Dermis blood vessel endothelial cell (primary cell): ENCODE measurements at regions not wholly inside any gene's neighbourhood (a gene's known extent, or its start where the extent isn't known, plus 50 kb on each side); places are given as distances from the start of the nearest gene placed in this dataset.

Source experiments
- DNase-seq: peaks from one replicate; pipeline ENCODE4 v3.0.0; 2010

- DNase-seq, result no peak
These were observed 67.6 kb downstream of the COX18 start for GRCh38 chr4:73001885-73002284.

DNA sequence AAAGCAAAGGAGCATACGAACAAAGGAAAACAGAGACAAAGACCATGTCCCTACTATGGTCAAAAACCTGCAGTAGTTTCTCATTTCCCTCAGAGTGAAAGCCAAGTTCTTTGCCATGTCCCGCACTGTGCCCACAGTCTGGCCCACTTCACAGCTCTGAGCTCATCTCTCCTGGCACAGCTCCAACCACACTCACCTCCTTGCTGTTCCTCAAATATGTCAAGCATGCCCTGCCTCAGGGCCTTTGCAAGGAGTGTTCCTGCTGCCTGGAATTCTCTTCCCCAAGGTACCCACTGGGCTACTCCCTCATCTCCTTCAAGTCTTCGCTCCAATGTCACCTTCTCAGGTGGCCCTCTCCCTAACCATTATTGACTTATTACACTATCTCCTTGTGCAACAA is 72.1 kb downstream of the COX18 start:
- DNase-seq, result no peak

DNA sequence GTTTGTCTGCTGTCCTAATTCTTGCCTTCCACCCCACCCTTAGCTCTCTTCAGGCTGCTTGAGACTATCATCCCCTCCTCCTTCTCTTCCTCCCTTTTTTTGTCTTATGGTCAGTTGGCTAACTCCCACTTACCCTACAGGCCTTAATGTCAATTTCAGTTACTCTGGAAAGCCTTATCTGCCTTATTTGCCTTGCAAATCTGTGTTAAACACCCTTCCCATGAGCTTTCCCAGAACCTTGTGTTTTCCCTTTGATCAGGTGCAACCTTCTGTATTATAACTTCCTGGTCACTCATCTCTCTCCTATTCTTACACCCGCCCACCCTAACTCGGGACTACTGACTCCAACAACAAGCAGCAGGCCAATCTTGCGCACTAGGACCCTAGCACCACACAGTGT is 74.8 kb downstream of the COX18 start:
- DNase-seq, result no peak

GRCh38 chr4:72993876-72994275 is 75.6 kb downstream of the COX18 start:
- DNase-seq, result no peak

DNA sequence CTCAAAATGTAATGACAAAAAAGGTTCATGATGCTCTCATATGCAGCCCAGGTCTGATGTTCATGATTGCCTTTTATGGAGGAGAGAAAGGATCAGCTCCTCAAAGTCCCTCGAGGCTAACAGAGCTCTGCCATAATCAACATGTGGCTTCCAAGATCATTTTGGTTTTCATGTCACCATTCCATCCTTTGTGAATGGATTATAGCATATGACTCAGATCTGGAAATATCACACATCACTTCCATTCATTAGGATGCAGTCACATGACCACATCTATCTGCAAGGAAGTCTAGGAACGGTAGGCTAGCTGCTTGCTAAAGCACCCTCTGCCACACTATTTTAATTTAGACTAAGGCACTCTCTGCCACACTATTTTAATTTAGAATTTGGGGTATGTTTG is 77.6 kb downstream of the COX18 start:
- DNase-seq, result no peak

DNA sequence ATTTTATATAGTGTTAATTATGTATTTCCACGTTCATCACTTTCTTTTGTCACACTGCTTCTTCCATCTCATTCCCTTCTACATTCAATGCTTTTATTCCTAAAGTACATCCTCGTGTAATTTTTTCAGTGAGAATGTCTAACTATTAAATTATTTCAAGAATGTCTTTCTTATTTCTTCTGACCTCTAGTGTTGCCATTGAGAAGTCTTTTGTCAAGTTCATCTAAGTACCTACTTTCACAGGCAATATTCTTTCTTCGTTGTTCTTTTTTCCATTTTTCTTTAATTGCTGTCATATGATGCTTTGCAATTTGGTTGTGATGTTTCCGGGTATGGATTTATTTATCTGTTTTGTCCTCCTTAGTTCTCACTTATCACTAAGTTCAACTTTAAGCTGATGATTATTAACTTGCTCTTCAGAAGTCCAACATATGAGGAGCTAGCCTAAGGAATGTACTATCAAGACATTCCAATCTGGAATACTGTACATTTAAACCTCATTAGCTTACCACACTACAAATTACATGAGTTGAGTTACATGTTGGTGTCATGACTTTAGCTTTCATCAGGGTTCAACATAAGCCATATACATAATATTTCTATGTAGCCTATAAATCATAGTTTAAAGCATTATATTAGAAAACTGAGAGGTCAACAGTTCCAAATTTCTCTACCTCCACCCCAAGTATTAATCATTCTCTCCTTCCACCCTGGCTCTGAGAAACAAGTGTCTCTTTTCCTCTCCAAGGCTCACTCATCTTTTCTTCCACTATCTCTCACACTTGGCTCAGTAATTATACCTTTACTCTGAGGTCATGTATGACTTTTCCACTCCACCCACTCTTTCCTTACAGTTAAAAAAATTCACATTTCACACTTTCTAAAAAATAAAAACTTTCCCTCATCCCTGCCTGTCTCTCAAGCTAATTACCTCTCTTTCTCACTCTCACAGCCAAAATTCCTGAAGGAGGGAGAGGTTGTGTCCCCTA is 81.5 kb downstream of the COX18 start:
- DNase-seq, result peak; percentile 4

GRCh38 chr4:72984351-72984750 is 85.2 kb downstream of the COX18 start:
- DNase-seq, result no peak

DNA sequence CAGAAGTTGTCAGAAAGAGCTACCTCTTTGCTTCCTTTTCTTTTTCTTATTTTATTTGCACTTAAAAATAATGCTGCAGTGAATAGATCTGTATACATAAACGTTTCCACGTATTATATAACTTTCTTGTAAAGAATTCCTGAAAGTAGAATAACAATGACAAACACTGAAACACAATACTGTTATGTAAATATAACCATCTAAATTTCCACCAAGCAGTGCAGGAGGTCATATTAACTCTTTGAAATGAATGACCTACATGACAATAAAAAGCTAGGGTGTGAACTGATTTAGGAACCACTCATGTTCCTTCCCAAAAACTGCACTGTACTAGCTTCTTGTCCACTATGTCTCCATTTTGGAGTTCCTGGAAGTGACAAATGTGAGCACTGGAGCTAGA is 85.8 kb downstream of the COX18 start:
- DNase-seq, result no peak

GRCh38 chr4:72977936-72978485 is 91.5 kb downstream of the COX18 start:
- DNase-seq, result no peak

- DNase-seq, result peak; percentile 54
These were observed 94.1 kb downstream of the COX18 start for GRCh38 chr4:72975488-72975784.

- DNase-seq, result peak; percentile 61
These were observed 94.6 kb downstream of the COX18 start for GRCh38 chr4:72974694-72975487.

DNA sequence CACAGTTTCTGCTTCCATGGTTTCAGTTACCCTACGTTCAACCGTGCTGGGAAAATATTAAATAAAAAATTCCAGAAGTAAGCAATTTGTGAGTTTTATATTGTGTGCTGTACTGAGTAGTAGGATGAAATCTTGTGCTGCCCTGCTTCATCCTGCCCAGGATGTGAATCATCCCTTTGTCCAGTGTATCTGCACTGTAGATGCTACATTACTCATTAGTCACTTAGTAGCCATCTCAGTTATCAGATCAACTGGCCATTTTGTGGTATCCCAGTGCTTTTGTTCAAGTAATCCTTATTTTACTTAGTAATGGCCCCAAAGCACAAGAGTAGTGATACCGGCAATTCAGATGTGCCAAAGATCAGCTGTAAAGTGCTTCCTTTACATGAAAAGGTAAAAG is 97.9 kb downstream of the COX18 start:
- DNase-seq, result peak; percentile 88

DNA sequence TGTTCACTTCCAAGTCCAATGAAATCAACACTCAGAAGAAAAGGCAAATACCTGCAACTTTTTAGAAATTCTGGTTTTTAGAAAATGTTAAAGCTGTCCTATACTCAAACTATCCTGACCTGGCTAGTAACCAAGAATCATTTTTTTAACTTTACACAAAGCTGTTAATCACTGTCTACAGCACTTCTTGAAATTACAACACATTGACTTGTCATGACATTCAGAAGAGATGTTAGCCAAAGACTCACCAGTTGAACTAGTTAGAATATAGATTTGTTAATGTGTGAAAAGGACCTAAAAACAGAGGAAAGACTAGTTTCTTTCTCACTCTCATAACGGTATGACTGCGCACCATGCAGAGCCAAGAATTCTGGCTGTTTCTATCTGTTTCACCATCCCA is 98.8 kb downstream of the COX18 start:
- no peak for DNase-seq

GRCh38 chr4:72969976-72970375 is 99.5 kb downstream of the COX18 start:
- no peak for DNase-seq

DNA sequence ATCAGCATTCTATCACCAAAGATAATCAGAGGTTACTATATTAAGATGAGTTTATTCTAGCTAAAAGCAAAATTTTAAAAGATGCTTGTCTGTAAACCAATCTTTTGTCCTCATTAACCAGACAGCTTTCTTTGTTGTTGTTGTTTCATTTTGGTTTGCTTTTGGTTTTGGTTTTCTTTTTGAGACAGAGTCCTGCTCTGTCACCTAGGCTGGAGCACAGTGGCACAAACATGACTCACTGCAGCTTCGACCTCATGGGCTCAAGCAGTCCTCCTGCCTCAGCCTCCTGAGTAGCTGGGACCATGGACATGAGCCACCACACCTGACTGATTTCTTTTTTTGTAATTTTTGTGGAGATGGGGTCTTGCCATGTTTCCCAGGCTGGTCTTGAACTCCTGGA is 102.9 kb downstream of the COX18 start:
- DNase-seq, result no peak

GRCh38 chr4:72959411-72959810 is 110.1 kb downstream of the COX18 start:
- no peak for DNase-seq

- DNase-seq, result no peak
These were observed 114.7 kb downstream of the COX18 start for GRCh38 chr4:72954811-72955210.

DNA sequence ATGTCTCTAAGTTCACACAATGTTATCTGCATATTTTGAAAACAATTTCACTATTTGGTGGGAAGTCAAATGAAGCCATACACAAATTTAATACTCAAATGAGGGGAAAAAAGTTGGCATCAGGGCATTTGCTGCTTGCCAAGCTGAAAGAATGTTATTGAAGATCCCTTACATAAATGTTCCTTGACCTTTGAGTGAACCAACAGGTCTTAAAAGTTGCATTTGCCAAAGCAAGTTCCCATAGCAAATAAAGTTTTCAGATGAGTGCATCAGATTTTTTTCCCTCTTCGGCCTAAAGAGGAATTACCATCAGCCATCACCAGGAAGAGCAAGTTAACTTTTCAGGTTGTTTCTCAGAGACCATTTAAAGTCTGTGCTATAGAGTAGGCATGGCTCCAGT is 115.9 kb downstream of the COX18 start:
- DNase-seq, result no peak

DNA sequence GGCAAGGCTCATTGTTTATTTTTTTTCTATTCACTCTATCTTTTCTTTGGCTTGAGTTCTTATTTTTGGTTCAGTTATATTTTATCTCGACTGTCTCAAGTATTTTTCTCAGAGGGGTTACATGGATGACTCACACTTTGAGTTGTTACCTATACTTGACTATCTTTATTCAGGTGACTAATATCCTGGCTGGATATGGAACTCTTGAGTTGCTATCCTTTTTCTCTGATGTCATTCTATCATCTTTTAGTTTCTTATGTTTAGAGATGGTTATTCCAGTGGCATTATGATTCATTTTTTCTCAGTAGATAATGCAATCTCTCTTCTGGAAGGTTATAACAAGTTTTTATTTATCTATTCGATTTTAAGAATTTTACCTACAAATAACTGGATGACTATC is 117.9 kb downstream of the COX18 start:
- no peak for DNase-seq

GRCh38 chr4:72951147-72951546 is 118.4 kb downstream of the COX18 start:
- no peak for DNase-seq

GRCh38 chr4:72948080-72948479 is 121.4 kb downstream of the COX18 start:
- DNase-seq, result no peak

DNA sequence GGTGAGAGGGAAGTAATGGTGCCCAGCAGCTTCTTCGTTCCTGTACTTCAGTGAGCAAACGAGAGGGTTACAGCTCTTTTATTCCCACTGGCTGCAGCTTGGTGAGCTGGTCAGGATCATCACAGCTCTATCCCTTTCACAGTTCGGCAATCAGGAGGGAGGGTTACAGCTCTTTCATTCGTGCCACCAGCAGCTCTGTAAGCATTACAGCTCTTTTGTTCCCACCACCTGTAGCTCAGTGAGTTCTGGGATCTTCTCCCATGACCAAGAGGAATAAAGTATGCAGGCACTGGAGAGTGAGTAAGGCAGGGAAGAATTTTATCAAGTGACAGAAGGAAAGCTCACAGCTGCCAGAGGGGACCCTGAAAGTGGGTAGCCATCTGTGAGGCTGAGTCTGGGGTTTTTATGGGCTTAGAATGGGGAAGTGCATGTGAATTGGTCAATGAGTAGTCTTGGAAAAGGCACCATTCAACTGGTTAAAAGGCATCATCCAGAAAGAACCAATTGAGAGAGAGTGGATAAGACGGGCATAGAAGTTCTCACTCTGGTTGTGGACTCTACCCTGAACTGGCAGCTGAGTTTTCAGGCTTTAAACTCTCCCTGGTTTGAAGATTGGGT is 123.7 kb downstream of the COX18 start:
- DNase-seq, result no peak

DNA sequence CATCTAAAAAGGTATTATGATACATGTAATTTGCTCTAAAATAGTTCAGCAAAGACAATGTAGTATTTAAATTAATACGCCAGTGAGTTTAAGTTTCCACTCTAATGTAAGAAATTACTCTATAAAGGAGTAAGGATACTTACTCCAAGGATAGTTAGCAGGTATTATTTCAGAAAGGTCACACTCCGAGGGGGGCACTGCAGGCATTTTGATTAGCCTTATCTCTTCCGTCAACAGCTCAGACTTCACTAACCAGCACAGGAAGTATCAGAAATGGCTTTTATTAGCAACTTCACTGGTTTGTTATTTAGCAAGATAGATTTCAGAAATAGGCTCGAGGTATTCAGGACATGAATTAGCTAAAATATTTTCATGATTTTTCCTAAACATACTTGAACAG is 127.0 kb downstream of the COX18 start:
- peak; percentile 11 for DNase-seq
